ENCODE measurements at regions not wholly inside any gene's neighbourhood (a gene's known extent, or its start where the extent isn't known, plus 50 kb on each side); places are given as distances from the start of the nearest gene placed in this dataset.

DNA sequence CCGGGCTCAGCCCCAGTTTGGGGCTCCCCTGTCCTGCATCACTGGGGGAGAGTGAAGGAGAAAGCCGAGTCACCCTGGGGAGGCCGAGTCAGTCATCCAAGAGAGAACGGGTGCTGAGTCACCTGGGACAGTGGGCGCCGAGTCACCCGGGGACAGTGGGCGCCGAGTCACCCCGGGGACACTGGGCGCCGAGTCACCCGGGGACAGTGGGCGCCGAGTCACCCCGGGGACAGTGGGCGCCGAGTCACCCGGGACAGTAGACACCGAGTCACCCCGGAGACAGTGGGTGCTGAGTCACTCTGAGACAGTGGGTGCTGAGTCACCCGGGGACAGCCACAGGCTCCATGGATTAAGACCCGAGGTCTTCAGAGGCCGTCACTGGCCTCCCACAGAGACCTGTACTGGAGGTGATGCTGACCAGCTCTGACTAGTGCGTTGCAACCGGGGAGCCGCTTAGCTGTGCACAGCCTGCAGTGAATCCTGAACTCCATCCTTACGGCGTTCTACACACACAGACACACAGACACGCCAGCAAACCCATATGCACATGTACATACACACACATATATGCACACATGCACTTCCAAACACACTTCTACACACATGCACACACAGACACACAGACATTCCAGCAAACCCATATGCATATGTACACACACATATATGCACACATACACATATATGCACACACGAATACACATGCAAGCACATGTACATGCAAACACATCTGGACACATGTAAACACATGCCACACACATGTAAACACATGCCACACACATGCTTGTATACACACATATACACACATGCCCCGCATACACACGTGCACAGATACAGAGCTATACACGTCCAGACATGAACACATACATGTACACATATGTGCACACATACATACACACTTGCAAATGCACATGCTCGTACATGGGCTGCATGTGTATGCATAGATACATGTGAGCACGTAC is 64.9 kb upstream of the GALNT9 start:
- TF ChIP-seq, protein P1, sequence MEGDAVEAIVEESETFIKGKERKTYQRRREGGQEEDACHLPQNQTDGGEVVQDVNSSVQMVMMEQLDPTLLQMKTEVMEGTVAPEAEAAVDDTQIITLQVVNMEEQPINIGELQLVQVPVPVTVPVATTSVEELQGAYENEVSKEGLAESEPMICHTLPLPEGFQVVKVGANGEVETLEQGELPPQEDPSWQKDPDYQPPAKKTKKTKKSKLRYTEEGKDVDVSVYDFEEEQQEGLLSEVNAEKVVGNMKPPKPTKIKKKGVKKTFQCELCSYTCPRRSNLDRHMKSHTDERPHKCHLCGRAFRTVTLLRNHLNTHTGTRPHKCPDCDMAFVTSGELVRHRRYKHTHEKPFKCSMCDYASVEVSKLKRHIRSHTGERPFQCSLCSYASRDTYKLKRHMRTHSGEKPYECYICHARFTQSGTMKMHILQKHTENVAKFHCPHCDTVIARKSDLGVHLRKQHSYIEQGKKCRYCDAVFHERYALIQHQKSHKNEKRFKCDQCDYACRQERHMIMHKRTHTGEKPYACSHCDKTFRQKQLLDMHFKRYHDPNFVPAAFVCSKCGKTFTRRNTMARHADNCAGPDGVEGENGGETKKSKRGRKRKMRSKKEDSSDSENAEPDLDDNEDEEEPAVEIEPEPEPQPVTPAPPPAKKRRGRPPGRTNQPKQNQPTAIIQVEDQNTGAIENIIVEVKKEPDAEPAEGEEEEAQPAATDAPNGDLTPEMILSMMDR (IDR thresholded peaks at IDR 0.05; ENCODE audit: low read depth, low read length), result no peak
- TF ChIP-seq EZH2phosphoT487 (IDR thresholded peaks at IDR 0.05; ENCODE audit: low read depth), result no peak
